ENCODE measurements at regions not wholly inside any gene's neighbourhood (a gene's known extent, or its start where the extent isn't known, plus 50 kb on each side); places are given as distances from the start of the nearest gene placed in this dataset.

GRCh38 chr6:122114717-122115116 is 284.7 kb upstream of the HSF2 start:
- Histone ChIP-seq H3K4me1 (no peaks in the 10 kb centered on the region), H3K36me3 (no peaks in the 10 kb centered on the region), H3K27me3 (no peaks in the 10 kb centered on the region), H3K9me3 (no peaks in the 10 kb centered on the region), H3K27ac (no peak overlapping the region), H3K4me3 (no peak overlapping the region)
- no peak for TF ChIP-seq CTCF (IDR thresholded peaks at IDR 0.05 in 4 of 5, conservative IDR thresholded peaks at IDR 0.05 in 1 of 5)
- TF ChIP-seq POLR2A (IDR thresholded peaks at IDR 0.05), result no peak
- ATAC-seq (no peak), DNase-seq (no peak)
- intact Hi-C loops (cut with DNase I; ENCODE audit: low total_unique reads), result no loop called here
- in situ Hi-C loops (cut with MboI; ENCODE audit: low sequenced_read_pairs in 4 of 4), result no loop called here

- in situ Hi-C loops (cut with MboI; ENCODE audit: low sequenced_read_pairs in 4 of 4) (no loop called here), intact Hi-C loops (cut with DNase I; ENCODE audit: low total_unique reads) (no loop called here)
- Histone ChIP-seq H3K36me3 (no peaks in the 10 kb centered on the region), H3K4me3 (no peak overlapping the region), H3K4me1 (no peaks in the 10 kb centered on the region), H3K27ac (no peak overlapping the region), H3K9me3 (no peaks in the 10 kb centered on the region), H3K27me3 (no peaks in the 10 kb centered on the region)
- TF ChIP-seq POLR2A (IDR thresholded peaks at IDR 0.05) (no peak), CTCF (IDR thresholded peaks at IDR 0.05 in 4 of 5, conservative IDR thresholded peaks at IDR 0.05 in 1 of 5) (no peak)
- ATAC-seq (peak in 1 of 2 donors; percentile 45), DNase-seq (no peak)
Observed at GRCh38 chr6:122116119-122116834, 283.2 kb upstream of the HSF2 start.

- TF ChIP-seq CTCF (IDR thresholded peaks at IDR 0.05 in 4 of 5, conservative IDR thresholded peaks at IDR 0.05 in 1 of 5) (no peak), POLR2A (IDR thresholded peaks at IDR 0.05) (no peak)
- Histone ChIP-seq H3K4me3 (no peak overlapping the region), H3K27me3 (no peaks in the 10 kb centered on the region), H3K27ac (no peak overlapping the region), H3K4me1 (no peaks in the 10 kb centered on the region), H3K36me3 (no peaks in the 10 kb centered on the region), H3K9me3 (no peaks in the 10 kb centered on the region)
- no peak for ATAC-seq
- no peak for DNase-seq
- intact Hi-C loops (cut with DNase I; ENCODE audit: low total_unique reads) (no loop called here), in situ Hi-C loops (cut with MboI; ENCODE audit: low sequenced_read_pairs in 4 of 4) (no loop called here)
Observed at GRCh38 chr6:122116835-122117627, 282.4 kb upstream of the HSF2 start.

- no peak for ATAC-seq
- in situ Hi-C loops (cut with MboI; ENCODE audit: low sequenced_read_pairs in 4 of 4) (no loop called here), intact Hi-C loops (cut with DNase I; ENCODE audit: low total_unique reads) (no loop called here)
- DNase-seq, result no peak
- H3K4me3 ChIP-seq, result no peak overlapping the region
- TF ChIP-seq POLR2A (IDR thresholded peaks at IDR 0.05) (no peak), CTCF (IDR thresholded peaks at IDR 0.05 in 4 of 5, conservative IDR thresholded peaks at IDR 0.05 in 1 of 5) (no peak)
- H3K27ac ChIP-seq, result no peak overlapping the region
- no peaks in the 10 kb centered on the region for H3K9me3 ChIP-seq
- no peaks in the 10 kb centered on the region for H3K27me3 ChIP-seq
- no peaks in the 10 kb centered on the region for H3K4me1 ChIP-seq
- no peaks in the 10 kb centered on the region for H3K36me3 ChIP-seq
Observed at GRCh38 chr6:122118945-122119506, 280.4 kb upstream of the HSF2 start.
